GM21390 (cell line): ENCODE measurements at regions not wholly inside any gene's neighbourhood (a gene's known extent, or its start where the extent isn't known, plus 50 kb on each side); places are given as distances from the start of the nearest gene placed in this dataset.

Source experiments
- ATAC-seq: cut with Tn5 transposase; IDR thresholded peaks from one replicate; pipeline ENCODE4 v1.9.1; 2021; ENCODE audit not compliant: unreplicated experiment

DNA sequence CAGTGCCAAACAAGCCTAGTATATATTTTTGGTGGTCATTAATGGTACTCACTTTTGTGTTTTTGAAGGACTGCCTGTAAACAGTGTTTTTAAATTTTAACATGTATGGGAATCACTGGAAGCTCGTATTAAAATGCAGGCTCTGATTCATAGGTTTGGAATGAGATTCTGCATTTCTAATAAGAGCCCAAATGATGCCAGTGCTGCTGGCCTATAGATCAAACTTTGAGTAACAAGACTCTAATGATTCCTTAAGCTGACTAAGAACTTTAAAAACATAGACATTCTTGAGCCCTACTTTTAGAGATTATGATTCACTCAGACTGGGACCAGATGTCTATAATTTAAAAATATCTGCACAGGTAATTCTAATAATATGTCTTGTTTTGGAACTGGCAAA, 823.2 kb upstream of the LCORL start:
- ATAC-seq: no peak

DNA sequence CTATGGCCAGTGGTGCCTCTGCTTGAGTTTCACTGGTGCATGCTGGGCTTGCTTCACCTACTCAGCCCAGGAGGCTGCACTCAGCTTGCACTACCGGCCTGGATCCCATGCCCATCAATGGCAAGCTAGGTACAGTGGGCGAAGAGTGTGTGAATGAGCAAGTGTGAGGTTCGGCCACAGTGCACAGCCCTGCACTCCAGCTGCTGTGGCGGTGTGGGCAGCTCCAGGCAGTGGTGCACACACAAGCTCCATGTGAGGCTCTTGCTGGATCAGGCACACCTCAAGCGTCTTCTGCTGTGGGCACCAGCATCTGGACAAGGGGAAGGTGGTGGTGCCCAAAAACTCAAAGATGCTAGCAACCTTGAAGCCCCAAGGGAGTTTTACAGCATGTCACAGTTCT, 820.9 kb upstream of the LCORL start:
- ATAC-seq: no peak

GRCh38 chr4:18840481-18840880, 818.9 kb upstream of the LCORL start:
- ATAC-seq: no peak

DNA sequence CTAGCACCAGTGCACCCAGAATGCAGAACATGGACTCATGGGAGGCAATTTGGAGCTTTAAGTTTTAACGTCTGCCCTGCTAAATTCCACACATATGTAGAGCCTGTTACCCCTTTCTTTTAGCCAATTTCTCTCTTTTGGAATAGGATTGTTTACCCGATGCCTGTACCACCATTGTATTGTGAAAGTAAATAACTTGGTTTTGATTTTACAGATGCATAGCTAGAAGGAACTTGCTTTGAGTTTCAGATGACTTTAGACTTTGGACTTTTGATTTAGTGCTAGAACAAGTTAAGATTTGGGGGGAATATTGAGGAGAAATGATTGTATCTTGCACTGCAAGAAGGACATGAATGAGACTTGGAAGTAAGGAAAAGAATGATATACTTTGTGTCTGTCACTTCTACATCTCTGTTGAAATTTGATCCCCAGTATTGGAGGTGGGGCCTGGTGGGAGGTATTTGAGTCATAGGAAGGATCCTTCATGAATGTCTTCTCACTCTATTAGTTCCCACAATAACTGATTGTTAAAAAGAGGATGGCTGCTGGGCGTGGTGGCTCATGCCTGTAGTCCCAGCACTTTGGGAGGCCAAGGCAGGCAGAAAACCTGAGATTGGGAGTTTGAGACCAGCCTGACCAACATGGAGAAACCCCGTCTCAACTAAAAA, 794.8 kb upstream of the LCORL start:
- ATAC-seq: no peak

GRCh38 chr4:18815779-18816173, 794.2 kb upstream of the LCORL start:
- ATAC-seq: no peak

DNA sequence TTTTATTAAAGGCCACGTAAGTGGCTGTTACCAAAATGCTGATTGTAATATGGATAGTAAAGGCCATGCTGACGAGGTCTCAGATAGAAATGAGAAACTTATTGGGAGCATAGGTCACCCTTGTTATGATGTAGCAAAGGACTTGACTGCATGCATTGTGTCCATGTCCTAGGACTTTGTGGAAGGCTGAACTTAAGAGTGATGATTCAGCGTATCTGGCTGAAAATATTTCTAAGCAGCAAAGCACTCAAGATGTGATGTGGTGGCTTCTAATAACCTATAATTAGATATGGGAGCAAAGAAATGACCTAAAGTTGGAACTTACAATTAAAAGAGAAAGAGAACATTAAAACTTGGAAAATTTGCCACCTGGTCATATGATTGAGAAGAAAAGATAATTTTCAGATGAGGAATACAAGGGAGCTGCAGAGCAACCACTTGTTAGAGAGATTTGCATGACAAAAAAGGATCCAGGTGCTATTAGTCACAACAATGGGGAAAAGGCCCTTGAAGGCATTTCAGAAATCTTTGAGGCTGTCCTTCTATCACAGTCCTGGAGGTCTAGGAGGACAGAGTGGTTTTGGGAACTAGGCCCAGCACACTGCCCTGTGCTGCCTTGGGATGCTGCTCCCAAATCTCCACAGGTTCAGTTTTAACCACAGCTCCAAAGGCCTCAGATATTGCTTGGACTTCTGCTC, 793.7 kb upstream of the LCORL start:
- no peak for ATAC-seq

GRCh38 chr4:18813771-18814170, 792.2 kb upstream of the LCORL start:
- no peak for ATAC-seq

DNA sequence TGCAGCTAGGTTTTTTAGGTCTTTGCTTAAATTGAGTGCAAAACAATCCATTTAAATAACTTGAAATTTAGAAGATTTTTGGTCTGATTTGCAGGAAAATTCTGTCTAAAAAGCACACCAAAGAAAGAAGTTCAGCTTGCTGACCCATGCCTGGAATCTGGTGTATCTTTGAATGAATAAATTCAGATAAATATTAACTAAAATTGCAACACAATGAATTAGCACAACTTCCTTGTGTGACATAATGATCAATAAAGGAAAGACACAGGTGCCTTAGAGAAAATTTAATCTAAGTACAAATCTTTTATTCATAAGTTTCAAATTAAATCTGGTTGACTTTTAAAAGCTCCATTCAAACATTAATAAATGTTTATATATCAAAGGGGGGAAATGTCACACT, 791.5 kb upstream of the LCORL start:
- ATAC-seq: no peak

DNA sequence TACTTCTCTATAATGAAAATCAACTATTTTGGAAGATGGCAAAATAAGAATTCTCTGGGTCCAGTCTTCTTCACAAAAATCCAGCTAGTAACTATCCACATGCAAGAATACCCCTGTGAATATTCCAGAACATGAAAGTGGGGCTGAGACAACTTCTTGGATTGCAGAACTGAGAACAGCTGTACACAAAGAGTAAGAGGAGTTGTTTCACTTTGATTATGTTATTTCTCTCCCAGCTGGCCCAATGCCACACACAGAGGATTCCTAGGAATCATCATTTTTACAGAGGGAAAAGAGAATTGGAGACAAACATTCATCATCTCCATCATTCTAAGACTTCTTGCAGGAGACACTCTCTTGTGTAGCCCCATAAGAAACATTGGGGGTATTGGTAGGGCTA, 782.2 kb upstream of the LCORL start:
- no peak for ATAC-seq

- no peak for ATAC-seq
Observed at GRCh38 chr4:18798123-18798522, 776.6 kb upstream of the LCORL start.

DNA sequence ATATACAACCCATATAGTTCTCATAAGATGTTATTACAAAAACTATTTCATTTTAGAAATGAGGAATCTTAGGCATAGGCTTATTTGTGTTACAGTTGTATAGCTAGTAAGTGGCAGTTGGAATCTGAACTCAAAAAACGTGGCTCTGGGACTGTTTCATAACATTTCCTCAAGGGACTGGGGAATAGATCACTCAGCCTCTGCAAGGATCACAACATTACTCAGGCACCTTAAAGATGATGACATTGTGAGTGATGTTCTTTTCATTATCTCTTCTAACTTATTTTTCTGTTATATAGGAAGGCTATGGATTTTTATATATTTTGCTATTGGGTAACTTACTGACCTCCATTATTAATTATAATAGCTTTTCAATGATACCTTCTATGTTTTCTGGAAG, 774.2 kb upstream of the LCORL start:
- ATAC-seq: no peak

DNA sequence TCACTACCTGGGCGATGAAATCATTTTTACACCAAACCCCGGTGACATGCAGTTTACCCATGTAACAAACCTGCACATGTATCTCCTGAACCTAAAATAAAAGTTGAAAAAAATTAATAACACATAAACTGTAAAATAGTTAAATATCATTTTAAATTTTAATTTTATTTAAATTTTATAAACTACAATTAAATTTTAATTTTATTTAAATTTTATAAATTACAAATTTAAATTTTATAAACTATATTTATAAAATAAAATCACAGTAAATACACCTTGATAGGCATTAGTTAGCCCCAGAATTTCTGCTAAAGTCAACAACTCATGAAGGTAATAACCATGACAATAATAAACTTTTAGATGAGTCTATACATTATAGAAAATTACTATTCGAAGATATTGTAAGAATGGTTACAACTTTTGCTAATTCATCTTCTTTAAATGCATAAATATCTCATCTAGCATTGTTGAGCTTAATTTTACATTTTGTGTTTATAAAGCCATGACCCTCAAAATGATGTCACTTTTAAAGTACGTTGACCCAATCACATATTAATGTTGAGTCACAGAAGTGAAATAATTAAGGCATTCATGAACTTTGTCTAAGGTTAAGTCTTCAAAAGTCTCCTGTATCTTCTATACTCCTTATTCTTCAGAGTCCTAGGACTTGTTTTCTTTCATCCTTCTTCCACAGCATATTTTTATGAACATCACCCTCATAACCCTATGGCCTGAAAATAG, 755.8 kb upstream of the LCORL start:
- no peak for ATAC-seq

GRCh38 chr4:18767921-18768320, 746.4 kb upstream of the LCORL start:
- no peak for ATAC-seq

DNA sequence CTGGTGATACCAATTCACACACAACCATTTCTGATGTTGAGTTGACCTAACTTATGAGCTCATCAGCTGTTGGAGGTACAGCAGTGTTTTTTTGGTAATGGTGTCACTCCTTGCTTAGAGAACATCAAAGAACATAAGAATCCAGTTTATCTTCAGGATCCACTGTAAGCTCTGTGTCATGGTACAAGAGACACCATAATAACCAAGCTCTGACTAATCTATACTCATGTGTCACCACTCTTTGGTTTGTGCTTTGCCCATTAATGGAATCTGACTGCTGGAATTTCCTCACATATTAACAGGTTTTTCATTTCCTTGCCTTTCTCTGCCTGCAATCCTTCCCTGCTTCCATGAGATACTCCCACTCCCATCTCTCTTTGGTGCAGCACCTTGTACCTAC, 735.1 kb upstream of the LCORL start:
- no peak for ATAC-seq

GRCh38 chr4:18754180-18754579, 732.6 kb upstream of the LCORL start:
- no peak for ATAC-seq

DNA sequence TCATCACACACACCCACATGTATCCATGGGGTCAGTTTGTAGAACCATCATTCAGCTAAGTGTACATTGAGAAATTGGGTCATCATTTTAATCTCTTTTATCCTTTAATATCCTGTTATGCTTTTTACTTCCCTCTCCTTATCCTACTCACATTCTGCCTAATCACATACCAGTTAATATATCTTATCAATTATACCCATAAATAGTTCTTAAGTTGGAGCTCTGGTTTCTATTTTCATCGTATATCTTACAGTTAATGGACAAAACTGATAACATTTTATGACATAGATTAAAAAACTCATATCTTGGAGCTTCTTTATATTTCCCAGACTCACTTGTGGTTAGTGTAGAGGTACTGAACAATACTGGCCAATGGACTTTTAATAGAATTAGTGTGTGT, 729.5 kb upstream of the LCORL start:
- ATAC-seq: no peak

GRCh38 chr4:18749391-18749790, 727.8 kb upstream of the LCORL start:
- ATAC-seq: no peak

- no peak for ATAC-seq
Observed at GRCh38 chr4:18736551-18736950, 715.0 kb upstream of the LCORL start.

- no peak for ATAC-seq
Observed at GRCh38 chr4:18735740-18736268, 714.2 kb upstream of the LCORL start.

GRCh38 chr4:18734405-18734804, 712.9 kb upstream of the LCORL start:
- ATAC-seq: no peak

- ATAC-seq: no peak
Observed at GRCh38 chr4:18733961-18734360, 712.4 kb upstream of the LCORL start.

DNA sequence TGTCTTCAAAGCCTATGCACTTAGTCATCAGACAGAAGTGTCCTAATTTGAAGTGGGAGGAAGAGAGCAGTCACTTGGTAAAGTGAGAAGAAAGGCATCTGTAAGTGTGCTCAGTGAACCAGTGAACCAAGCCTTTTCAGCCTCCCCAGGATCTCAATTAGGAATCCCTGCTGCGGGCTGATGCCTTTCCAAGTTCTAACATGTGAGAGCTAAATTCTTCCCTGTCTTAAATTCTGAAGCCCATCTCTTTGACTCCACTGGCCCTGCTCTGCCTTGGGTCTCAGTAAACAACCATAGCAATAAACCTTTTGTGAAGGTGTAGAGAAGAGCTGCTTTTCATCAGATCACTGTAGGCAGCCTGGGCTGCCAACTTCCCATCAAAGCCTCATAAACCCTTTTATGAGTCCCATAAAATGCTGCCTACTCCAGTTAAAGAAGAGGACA, 701.2 kb upstream of the LCORL start:
- ATAC-seq: no peak
